Activated CD4-positive, alpha-beta T cell treated with anti-CD3 and anti-CD28 coated beads for 36 hours (primary cell): ENCODE measurements at regions not wholly inside any gene's neighbourhood (a gene's known extent, or its start where the extent isn't known, plus 50 kb on each side); places are given as distances from the start of the nearest gene placed in this dataset.
"Not testable (repeated sequence)": the region's sequence is repeated elsewhere in the genome, so short reads cannot be mapped to it uniquely, and the experiment has no call there.

Experiments used
- ATAC-seq: fragments of 200-7000 bp; cut with Tn5 transposase; one replicate; pipeline ENCODE4 v1.10.0; 2021; ENCODE audit warnings: mild to moderate bottlenecking, moderate library complexity
- CTCF ChIA-PET: fragments of 350-600 bp; sonication (Branson Sonifier 250); formaldehyde crosslinking; loops from one replicate; lab custom pipeline; 2021; ENCODE audit warnings: antibody characterized with exemption; lab: Charles Lee
- POLR2A ChIA-PET: fragments of 350-600 bp; sonication (Branson Sonifier 250); formaldehyde crosslinking; loops from one replicate; lab custom pipeline; 2021; ENCODE audit warnings: antibody characterized with exemption, inconsistent platforms; lab: Charles Lee
- DNase-seq: peaks from one replicate; pipeline ENCODE4 v3.0.0-alpha.2; 2020
- H3K27ac Mint-ChIP-seq: one replicate; pipeline ENCODE4 v1.8.0; 2021; ENCODE audit warnings: mixed read lengths
- H3K27me3 Mint-ChIP-seq: one replicate; pipeline ENCODE4 v1.8.0; 2021; ENCODE audit warnings: mixed read lengths
- H3K36me3 Mint-ChIP-seq: one replicate; pipeline ENCODE4 v1.8.0; 2021; ENCODE audit warnings: low read depth, mixed read lengths
- H3K4me1 Mint-ChIP-seq: one replicate; pipeline ENCODE4 v1.8.0; 2021; ENCODE audit warnings: mixed read lengths
- H3K4me3 Mint-ChIP-seq: one replicate; pipeline ENCODE4 v1.8.0; 2021; ENCODE audit warnings: mild to moderate bottlenecking, moderate library complexity, mixed read lengths
- H3K9me3 Mint-ChIP-seq: one replicate; pipeline ENCODE4 v1.8.0; 2021; ENCODE audit warnings: low read depth, mixed read lengths
- intact Hi-C, 2 experiments: fragments of 100-400 bp; cut with DNase I in 1 of 2; cut with micrococcal nuclease in 1 of 2; formaldehyde crosslinking; loops; one replicate each; pipeline versions ENCODE4 v1.14.2 to v1.15.1; 2022 to 2024; cut with DNase I, micrococcal nuclease

DNA sequence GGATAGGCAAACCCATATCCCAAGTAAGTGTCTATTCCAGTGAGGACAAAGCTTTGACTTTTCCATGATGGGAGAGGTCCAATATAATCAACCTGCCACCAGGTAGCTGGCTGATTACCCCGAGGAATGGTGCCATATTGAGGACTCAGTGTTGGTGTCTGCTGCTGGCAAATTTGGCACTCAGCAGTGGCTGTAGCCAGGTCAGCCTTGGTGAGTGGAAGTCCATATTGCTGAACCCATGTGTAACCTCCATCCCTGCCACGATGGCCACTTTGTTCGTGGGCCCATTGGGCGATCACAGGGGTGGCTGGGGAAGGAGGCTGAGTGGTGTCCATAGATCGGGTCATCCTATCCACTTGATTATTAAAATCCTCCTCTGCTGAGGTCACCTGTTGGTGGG lies 65.5 kb upstream of the CFAP126 start:
- H3K9me3 Mint-ChIP-seq, DNase-seq, H3K36me3 Mint-ChIP-seq, H3K27ac Mint-ChIP-seq, H3K4me1 Mint-ChIP-seq, POLR2A ChIA-PET, H3K4me3 Mint-ChIP-seq, ATAC-seq, CTCF ChIA-PET: not testable (repeated sequence)
- intact Hi-C loops = loop anchor here in 1 of 2 experiments (5.0 kb wide), 1 partner anchor 131 kb away; no protein-coding TSS in a partner anchor
- H3K27me3 Mint-ChIP-seq = peaks cover 46% of the 10 kb centered on the region

DNA sequence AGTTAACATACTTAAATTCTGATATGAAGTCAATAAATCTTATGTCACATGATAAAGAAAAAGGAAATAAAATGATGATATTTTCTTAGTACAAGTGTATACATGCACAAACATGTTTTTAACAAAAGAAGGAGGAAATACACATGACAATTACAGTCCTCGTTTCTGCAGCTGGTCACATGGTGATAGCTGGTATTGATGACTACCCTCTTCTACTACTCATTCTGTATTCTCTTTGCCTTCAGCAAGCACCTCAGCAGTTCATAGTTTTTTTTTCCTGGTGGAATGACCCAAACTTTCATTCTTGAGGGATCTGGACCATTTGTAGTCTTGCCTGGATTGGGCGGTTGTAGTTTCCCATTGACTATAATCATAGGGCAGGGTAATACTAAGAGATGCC lies 64.4 kb upstream of the CFAP126 start:
- POLR2A ChIA-PET = no interaction called here
- CTCF ChIA-PET = no interaction called here
- peaks cover 10% of the 10 kb centered on the region for H3K4me1 Mint-ChIP-seq
- no peak for DNase-seq
- no peak overlapping the region for H3K27ac Mint-ChIP-seq
- H3K4me3 Mint-ChIP-seq = no peak overlapping the region
- ATAC-seq = no peak
- no peaks in the 10 kb centered on the region for H3K36me3 Mint-ChIP-seq
- H3K9me3 Mint-ChIP-seq = no peaks in the 10 kb centered on the region
- intact Hi-C loops = loop anchor here in 1 of 2 experiments (5.0 kb wide), 1 partner anchor 130 kb away; no protein-coding TSS in a partner anchor
- peaks cover 50% of the 10 kb centered on the region for H3K27me3 Mint-ChIP-seq

DNA sequence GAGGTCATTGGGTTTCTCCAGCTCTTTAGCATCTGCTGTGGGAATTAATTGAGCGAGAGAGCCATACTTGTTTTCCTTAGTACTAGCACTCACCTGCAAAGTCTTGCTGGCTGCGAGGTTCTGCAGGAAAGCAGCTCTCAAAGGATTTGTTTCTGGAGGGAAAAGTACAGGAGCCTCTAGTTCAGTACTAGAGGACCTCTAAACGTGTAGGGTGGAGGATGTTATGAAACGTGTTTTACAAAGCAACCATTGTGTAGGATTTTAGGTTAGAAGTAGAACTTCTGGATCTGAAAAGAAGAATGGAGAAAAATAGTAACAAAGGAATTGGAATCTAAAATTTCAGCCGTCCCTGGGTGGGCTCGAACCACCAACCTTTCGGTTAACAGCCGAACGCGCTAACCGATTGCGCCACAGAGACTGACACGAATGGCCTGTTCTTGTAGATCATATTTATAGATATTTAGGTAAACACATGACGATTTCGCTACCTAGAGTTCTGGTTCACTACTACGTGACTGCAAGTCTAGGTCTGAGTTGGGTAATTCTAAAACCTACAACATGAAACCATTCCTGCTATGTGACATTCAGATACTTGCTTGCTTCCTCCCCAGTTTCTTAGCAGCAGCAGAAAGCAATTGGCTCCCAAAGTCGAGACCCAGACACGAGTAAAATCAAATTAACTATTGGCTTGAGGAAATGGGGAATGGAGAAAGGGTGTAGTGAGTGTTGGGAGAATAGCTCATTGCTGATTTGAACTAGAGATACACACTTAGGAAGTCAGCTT lies 60.2 kb upstream of the CFAP126 start:
- peak; percentile 88 for ATAC-seq
- peak overlapping the region; percentile 10 for H3K27ac Mint-ChIP-seq
- peak; percentile 69 for DNase-seq
- H3K4me1 Mint-ChIP-seq = peaks cover 15% of the 10 kb centered on the region
- CTCF ChIA-PET = interaction anchor here (0.7 to 2.7 kb wide), 4 partner anchors 9 to 59 kb away, joined by 3 to 15 read pairs (median 4); no protein-coding TSS in a partner anchor
- H3K9me3 Mint-ChIP-seq = no peaks in the 10 kb centered on the region
- no peaks in the 10 kb centered on the region for H3K36me3 Mint-ChIP-seq
- POLR2A ChIA-PET = no interaction called here
- intact Hi-C loops = no loop called here
- peaks cover 45% of the 10 kb centered on the region for H3K27me3 Mint-ChIP-seq
- H3K4me3 Mint-ChIP-seq = peak overlapping the region; percentile 45

DNA sequence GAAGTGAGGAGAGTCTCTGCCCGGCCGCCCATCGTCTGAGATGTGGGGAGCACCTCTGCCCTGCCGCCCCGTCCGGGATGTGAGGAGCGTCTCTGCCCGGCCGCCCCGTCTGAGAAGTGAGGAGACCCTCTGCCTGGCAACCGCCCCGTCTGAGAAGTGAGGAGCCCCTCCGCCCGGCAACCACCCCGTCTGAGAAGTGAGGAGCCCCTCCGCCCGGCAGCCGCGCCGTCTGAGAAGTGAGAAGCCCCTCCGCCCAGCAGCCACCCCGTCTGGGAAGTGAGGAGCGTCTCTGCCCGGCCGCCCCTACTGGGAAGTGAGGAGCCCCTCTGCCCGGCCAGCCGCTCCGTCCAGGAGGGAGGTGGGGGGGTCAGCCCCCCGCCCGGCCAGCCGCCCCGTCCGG lies 55.2 kb upstream of the CFAP126 start:
- not testable (repeated sequence) for H3K36me3 Mint-ChIP-seq

DNA sequence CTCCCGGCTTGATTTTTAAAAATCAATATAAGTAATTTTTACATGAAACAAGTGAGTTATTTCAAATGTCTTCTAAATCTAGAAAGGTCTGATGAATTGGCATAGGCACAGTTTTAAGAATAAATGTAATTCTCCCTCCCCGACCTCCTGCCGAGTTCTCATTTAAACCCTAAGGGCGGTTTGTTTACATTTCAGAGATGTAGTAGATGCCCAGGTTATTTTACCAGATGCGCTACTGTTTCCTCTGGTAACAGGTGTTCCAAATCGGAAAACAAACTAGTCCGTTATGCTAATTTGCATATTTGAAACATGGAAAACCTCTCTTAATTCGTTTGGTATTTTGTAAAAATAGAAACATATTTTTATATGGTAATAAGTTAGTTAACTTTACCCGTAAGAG lies 53.8 kb upstream of the CFAP126 start:
- H3K36me3 Mint-ChIP-seq = peaks cover 3% of the 10 kb centered on the region
- ChIA-PET POLR2A (no interaction called here), CTCF (interaction anchor here (1.4 to 1.7 kb wide), 2 partner anchors 16 kb away, joined by 4 read pairs; no protein-coding TSS in a partner anchor)
- DNase-seq = no peak
- intact Hi-C loops = no loop called here
- H3K27me3 Mint-ChIP-seq = peaks cover 7% of the 10 kb centered on the region
- ATAC-seq = no peak
- H3K9me3 Mint-ChIP-seq = no peaks in the 10 kb centered on the region
- peaks cover 6% of the 10 kb centered on the region for H3K4me1 Mint-ChIP-seq
- peak overlapping the region; percentile 73 for H3K4me3 Mint-ChIP-seq
- no peak overlapping the region for H3K27ac Mint-ChIP-seq

More for the DNA sequence above, 55.2 kb upstream of the CFAP126 start:
- ATAC-seq, H3K9me3 Mint-ChIP-seq, POLR2A ChIA-PET, H3K27ac Mint-ChIP-seq, H3K4me3 Mint-ChIP-seq, DNase-seq, CTCF ChIA-PET: not testable (repeated sequence)
- H3K4me1 Mint-ChIP-seq = peaks cover 15% of the 10 kb centered on the region
- peaks cover 16% of the 10 kb centered on the region for H3K27me3 Mint-ChIP-seq
- intact Hi-C loops = loop anchor here (1.0 kb wide), 2 partner anchors 23 to 24 kb away; no protein-coding TSS in a partner anchor

DNA sequence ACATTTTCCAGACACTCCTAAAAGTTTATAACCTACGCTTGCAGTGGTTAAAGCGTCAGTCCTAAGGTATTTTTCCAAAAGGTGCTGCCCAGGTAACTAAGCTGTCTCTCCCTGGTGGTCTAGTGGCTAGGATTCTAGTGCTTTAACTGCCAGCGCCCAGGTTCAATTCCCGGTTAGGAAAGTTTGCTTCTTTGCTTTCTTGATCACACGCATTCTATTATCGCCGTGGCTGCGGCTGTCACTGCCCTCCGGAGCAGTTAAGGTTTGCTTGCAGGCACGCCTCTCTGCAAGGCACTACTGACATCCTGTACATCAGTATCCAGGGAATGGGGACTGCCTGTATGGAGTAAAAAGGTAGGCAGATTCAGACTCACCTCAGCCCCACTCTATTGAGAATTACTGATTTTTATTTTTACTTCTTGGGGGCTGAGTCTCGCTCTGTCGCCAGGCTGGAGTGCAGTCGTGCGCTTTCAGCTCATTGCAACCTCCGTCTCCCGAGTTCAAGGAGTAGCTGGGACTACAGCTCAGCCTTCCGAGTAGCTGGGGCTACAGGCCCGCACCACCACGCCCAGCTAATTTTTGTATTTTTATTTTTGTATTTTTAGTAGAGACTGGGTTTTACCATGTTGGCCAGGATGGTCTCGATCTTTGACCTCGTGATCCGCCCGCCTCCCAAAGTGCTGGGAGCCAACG lies 53.2 kb upstream of the CFAP126 start:
- ATAC-seq (no peak), DNase-seq (peak; percentile 17)
- H3K36me3 Mint-ChIP-seq = peaks cover 3% of the 10 kb centered on the region
- H3K27ac Mint-ChIP-seq = no peak overlapping the region
- peaks cover 6% of the 10 kb centered on the region for H3K4me1 Mint-ChIP-seq
- peaks cover 7% of the 10 kb centered on the region for H3K27me3 Mint-ChIP-seq
- ChIA-PET CTCF (interaction anchor here (1.0 to 1.7 kb wide), 4 partner anchors 15 to 19 kb away, joined by 3 to 4 read pairs (median 4); no protein-coding TSS in a partner anchor), POLR2A (no interaction called here)
- H3K4me3 Mint-ChIP-seq = peak overlapping the region; percentile 73
- H3K9me3 Mint-ChIP-seq = no peaks in the 10 kb centered on the region
- intact Hi-C loops = no loop called here

DNA sequence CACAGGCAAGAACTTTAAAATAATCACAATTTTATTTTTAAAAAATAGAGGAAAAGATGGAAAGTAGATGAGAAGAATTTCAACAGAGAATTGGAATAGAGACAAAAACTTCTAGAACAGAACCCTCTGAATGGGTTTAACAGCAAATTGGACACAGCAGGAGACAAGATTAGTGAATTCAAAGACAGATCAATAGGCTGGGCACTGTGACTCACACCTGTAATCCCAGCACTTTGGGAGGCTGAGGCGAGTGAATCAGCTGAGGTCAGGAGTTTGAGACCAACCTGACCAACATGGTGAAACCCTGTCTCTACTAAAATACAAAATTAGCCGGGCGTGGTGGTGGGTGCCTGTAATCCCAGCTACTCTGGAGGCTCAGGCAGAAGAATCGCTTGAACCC lies 49.9 kb upstream of the CFAP126 start:
- H3K4me1 Mint-ChIP-seq, H3K27me3 Mint-ChIP-seq, intact Hi-C loops, POLR2A ChIA-PET, H3K36me3 Mint-ChIP-seq, CTCF ChIA-PET, H3K9me3 Mint-ChIP-seq, DNase-seq, H3K4me3 Mint-ChIP-seq, ATAC-seq, H3K27ac Mint-ChIP-seq: not testable (repeated sequence)
